GDM1 (cell line): ENCODE measurements at regions not wholly inside any gene's neighbourhood (a gene's known extent, or its start where the extent isn't known, plus 50 kb on each side); places are given as distances from the start of the nearest gene placed in this dataset.

ENCODE experiments used
- DNase-seq: peaks from one replicate; lab custom pipeline; 2025; lab: John Stamatoyannopoulos, UW

DNA sequence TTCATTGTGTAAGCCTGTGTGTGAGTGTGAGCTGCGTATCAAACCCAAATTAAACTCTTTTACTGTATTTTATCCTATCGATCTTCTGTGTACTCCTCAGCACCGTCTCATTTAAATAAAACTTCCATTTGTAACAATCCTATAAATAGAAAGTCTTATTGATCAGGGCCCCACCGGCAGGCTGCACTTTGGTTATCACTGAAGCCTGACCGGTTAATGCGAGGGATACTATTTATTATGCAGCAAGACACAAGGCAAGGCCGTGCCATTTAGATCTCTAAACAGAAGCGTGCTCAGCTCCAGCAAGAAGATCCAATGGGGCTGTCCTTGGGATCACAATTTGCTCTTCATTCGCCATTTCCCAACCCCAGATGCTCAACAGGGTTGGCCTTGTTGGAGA, 252.6 kb upstream of the TSHZ3 start:
- no peak for DNase-seq

DNA sequence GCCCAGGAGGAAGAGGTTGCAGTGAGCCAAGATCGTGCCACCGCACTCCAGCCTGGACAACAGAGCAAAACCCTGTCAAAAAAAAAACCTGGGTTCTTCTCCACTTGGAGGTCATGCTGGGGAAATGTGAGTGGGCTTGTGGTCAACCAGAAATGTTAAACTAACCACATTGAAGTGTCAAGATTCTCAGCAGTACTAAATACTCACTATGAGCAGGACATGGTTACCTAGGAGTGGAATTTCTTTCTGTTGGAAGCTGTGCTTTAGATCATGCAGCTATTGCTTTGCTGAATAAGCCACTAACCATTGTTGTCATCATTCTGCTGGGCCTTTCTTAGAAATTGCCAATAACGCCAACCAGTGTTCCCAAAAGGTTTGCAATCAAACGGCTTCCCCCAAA, 253.3 kb upstream of the TSHZ3 start:
- no peak for DNase-seq

DNA sequence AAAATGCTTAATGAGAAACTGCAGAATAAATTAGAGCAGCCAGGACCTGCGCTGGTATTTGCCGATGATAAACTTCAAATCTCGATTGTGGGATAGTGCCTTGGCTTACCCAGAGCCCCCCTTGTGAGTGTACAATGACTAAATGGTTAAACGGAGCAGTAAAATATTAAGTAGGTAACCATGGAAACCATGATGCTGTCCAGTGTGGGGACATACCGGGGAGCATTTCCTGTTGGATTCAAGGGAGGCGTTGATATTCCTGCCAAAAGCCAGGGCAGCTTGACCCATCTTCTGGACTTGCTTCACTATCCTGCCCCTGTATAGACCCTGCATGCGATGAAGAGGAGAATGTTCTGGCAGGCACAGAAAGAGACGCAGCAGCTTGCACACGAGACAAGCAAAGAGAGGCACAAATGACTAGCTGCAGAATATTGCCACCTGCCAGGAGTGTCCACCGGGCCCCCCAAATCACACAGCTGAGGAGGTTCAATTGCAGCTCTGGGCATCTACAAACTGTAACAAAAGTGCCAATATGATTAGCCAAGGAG, 255.3 kb upstream of the TSHZ3 start:
- DNase-seq: no peak

- DNase-seq: no peak
These were observed 260.8 kb upstream of the TSHZ3 start for GRCh38 chr19:31610018-31610417.

DNA sequence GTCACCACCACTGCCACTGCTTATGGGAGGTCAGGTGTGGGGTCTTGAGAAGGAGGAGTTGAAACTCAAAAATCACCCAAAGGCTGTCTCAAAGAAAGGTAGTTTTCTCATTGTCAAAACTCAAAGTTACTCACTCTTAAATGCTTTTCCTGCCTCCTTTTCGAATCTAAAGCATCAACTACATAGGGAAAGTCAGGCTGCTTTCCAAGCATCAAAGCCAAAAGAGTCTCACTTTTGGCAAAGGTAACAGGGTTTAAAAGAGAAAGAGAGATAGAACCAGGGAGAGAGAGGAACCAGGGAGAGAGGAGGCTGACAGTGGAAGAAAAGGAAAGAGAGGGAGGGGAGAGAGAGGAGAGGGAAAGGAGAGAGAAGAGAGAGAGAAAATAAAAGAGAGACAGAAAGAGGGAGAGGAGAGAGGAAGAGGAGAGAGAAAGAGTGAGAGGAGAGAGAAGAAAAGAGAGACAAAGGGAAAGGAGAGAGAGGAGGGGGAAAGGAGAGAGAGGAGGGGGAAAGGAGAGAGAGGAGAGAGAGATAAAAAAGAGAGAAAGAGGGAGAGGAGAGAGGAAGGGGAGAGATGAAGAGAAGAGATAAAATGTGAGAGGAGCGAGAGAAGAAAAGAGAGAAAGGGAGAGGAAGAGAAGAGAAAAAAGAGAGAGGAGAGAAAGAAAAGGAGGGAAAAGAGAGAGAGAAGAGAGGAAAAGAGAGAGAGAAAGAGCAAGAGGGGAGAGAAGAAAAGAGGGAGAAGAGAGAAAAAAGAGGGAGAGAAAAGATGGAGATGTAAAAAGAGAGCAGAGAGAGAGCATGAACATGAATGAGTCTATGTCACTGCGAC, 262.0 kb upstream of the TSHZ3 start:
- no peak for DNase-seq

- DNase-seq: no peak
These were observed 263.6 kb upstream of the TSHZ3 start for GRCh38 chr19:31612873-31613272.

GRCh38 chr19:31613683-31614219, 264.5 kb upstream of the TSHZ3 start:
- no peak for DNase-seq

GRCh38 chr19:31616031-31616430, 266.8 kb upstream of the TSHZ3 start:
- no peak for DNase-seq

- DNase-seq: no peak
These were observed 267.9 kb upstream of the TSHZ3 start for GRCh38 chr19:31617010-31617585.

- DNase-seq: no peak
These were observed 275.8 kb upstream of the TSHZ3 start for GRCh38 chr19:31625056-31625455.

DNA sequence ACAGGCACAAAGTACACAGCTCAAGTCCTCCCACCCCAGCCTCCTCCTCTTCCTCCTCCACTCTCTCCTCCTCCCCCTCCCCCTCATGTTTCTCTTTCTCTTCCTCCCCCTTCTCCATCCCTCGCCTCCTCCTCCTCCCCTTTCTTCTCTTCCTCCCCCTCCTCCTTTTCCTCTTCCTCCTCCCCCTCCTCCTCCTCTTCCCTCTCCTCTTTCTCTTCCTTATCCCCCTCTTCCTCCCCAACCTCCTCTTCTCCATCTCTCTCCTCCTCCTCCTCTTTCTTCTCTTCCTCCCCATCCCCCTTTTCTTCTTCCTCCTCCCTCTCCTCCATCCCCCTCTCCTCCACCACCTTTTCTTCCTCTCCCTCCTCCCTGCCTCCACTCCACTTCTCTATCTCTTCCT, 276.3 kb upstream of the TSHZ3 start:
- no peak for DNase-seq

- no peak for DNase-seq
These were observed 277.7 kb upstream of the TSHZ3 start for GRCh38 chr19:31626941-31627340.

- no peak for DNase-seq
These were observed 278.6 kb upstream of the TSHZ3 start for GRCh38 chr19:31627620-31628365.

DNA sequence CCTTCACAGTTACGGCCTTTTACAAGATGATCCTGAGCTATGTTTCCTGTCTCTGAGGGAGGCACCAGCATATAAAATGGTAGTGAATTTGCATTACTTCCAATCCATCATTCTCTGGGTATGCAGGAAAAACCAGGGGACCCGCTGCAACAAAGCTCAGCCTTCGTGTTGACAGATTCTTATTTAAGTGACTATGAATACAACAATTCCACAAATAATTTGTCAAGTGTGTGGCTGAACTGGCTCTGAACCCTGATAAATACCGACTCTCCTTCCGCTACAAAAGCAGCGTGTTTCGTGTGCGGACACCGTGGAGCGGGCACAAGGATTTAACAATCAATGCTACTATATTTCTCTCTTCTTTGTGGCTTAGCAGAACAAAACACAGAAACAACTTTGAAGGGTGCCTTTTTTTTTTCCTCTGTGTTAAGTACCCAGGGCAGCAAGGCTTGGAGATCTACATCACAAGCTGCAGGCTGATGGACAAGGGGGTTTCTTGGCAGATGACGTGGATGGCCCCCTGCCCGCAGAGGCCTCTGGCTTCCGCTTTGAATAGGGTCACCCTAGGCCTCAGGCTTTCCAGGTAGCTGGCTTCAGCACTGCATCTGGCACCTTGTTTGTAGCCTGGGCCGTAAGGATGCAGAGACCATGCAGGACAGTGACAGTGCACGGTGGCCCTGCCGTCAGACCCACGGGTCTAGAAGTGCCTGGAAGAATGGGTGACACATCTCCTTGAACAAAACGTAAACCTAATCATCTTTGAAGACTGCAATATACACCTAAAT, 280.5 kb upstream of the TSHZ3 start:
- no peak for DNase-seq

DNA sequence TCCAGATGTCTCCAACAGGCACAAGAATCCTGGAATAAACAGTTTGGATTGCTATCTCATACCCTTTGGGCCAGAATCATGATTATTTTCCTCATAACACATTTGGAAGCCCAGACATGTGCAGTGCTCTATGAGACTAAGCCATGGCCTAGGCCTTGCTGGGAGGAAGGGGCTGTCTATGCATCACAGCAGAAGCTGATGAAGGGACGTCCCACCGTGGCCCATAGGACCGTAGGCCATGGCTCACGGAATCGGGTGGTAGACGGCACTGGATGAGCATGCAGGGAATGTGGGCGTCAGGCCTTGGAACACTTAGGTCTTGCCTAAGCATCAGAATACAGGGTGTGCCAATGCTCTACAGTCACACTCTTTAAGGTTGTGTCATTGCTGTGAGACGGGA, 283.8 kb upstream of the TSHZ3 start:
- DNase-seq: no peak

- no peak for DNase-seq
These were observed 290.1 kb upstream of the TSHZ3 start for GRCh38 chr19:31639306-31639705.

- DNase-seq: no peak
These were observed 292.4 kb upstream of the TSHZ3 start for GRCh38 chr19:31641591-31641990.

DNA sequence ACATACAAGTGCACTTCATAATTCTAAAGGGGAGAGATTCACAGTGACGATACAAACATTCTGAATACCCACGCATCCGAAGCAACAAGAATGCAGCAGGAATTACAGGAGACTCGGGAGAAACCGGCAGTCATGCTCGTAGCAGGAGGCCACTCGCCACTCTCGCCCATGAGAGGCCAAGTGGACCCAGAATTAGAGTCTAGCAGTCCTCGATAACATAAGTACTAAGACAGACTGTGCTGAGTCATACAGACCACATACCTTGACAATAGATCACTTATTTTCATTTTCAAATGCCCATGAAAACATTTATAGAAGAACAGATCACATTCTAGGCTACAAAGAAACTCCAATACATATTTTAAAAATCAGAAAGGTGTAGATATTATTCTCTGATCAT, 299.1 kb upstream of the TSHZ3 start:
- DNase-seq: no peak

GRCh38 chr19:31656507-31656906, 307.3 kb upstream of the TSHZ3 start:
- no peak for DNase-seq

GRCh38 chr19:31658993-31659896, 310.0 kb upstream of the TSHZ3 start:
- no peak for DNase-seq

DNA sequence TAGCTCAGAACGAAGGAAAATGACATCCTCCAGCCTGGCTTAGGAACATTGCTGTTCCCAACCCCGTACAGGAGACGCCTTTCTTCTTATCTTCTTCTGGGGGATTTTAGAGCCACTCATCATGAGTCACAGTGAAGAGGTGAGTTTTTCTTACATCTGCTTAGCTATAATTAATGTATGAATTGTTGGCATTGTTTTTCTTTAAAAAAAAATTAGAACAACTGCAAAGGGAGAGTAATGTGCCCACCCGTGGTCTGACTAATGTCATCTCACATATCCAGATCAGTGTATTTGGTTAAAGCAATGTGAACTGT, 310.6 kb upstream of the TSHZ3 start:
- DNase-seq: no peak
